ENCODE measurements at regions not wholly inside any gene's neighbourhood (a gene's known extent, or its start where the extent isn't known, plus 50 kb on each side); places are given as distances from the start of the nearest gene placed in this dataset.

- TF ChIP-seq EZH2 (IDR thresholded peaks at IDR 0.05; ENCODE audit: borderline replicate concordance, insufficient read depth, low read depth, low read length, poor library complexity, severe bottlenecking) = no peak
- no peak for TF ChIP-seq CTCF (IDR thresholded peaks at IDR 0.05)
Measured at GRCh38 chrX:13892856-13893255, 76.0 kb upstream of the GPM6B start.

All from B cell (primary cell).